SJSA1 (cell line): ENCODE measurements at regions not wholly inside any gene's neighbourhood (a gene's known extent, or its start where the extent isn't known, plus 50 kb on each side); places are given as distances from the start of the nearest gene placed in this dataset.

Experiments
- DNase-seq, 2 experiments: peaks; one replicate each; pipeline ENCODE4 v3.0.0-alpha.2; 2015 to 2020; ENCODE audit warnings: low spot score in 2 of 2, low read depth in 1 of 2
- H3K27ac ChIP-seq: fragments of 250-450 bp; sonication (Bioruptor Pico); 2 replicates; pipeline ENCODE4 v1.5.1; 2020; ENCODE audit warnings: mild to moderate bottlenecking, moderate library complexity
- H3K27me3 ChIP-seq: fragments of 250-450 bp; sonication (Bioruptor Pico); replicated peaks from 2 replicates; pipeline ENCODE4 v1.5.1; 2020; ENCODE audit warnings: mild to moderate bottlenecking, moderate library complexity
- H3K36me3 ChIP-seq: fragments of 250-450 bp; sonication (Bioruptor Pico); 2 replicates; pipeline ENCODE4 v1.5.1; 2020; ENCODE audit warnings: mild to moderate bottlenecking
- H3K4me1 ChIP-seq: fragments of 250-450 bp; sonication (Bioruptor Pico); replicated peaks from 2 replicates; pipeline ENCODE4 v1.6.1; 2021; ENCODE audit warnings: mild to moderate bottlenecking
- H3K4me3 ChIP-seq: fragments of 250-450 bp; sonication (Bioruptor Pico); 2 replicates; pipeline ENCODE4 v1.5.1; 2020; ENCODE audit warnings: mild to moderate bottlenecking
- H3K9me3 ChIP-seq: fragments of 250-450 bp; sonication (Bioruptor Pico); replicated peaks from 2 replicates; pipeline ENCODE4 v1.5.1; 2020; ENCODE audit warnings: mild to moderate bottlenecking

- no peak overlapping the region for H3K4me3 ChIP-seq
- no peaks in the 10 kb centered on the region for H3K4me1 ChIP-seq
- no peak for DNase-seq
- no peaks in the 10 kb centered on the region for H3K36me3 ChIP-seq
- no peaks in the 10 kb centered on the region for H3K9me3 ChIP-seq
- H3K27me3 ChIP-seq = peaks cover 4% of the 10 kb centered on the region; the same call in 1 of the 2 replicates
- no peak overlapping the region for H3K27ac ChIP-seq
Measured at GRCh38 chr1:172738389-172738788, 79.5 kb downstream of the FASLG start.

- Histone ChIP-seq H3K27me3 (no peaks in the 10 kb centered on the region), H3K27ac (no peak overlapping the region), H3K9me3 (no peaks in the 10 kb centered on the region), H3K36me3 (no peaks in the 10 kb centered on the region), H3K4me1 (peaks cover 19% of the 10 kb centered on the region), H3K4me3 (no peak overlapping the region)
- DNase-seq = peak in 1 of 2 experiments; percentile 25
Measured at GRCh38 chr1:172742599-172743500, 83.9 kb downstream of the FASLG start.

GRCh38 chr1:172745014-172745413 lies 86.1 kb downstream of the FASLG start:
- peaks cover 19% of the 10 kb centered on the region for H3K4me1 ChIP-seq

GRCh38 chr1:172746091-172746949 lies 87.4 kb downstream of the FASLG start:
- Histone ChIP-seq H3K27ac (no peak overlapping the region), H3K4me1 (peaks cover 19% of the 10 kb centered on the region), H3K27me3 (peaks cover 6% of the 10 kb centered on the region), H3K36me3 (no peaks in the 10 kb centered on the region), H3K4me3 (no peak overlapping the region), H3K9me3 (no peaks in the 10 kb centered on the region)
- DNase-seq = peak; percentile 56 to 88

More at GRCh38 chr1:172745014-172745413, 86.1 kb downstream of the FASLG start:
- Histone ChIP-seq H3K27ac (no peak overlapping the region), H3K9me3 (no peaks in the 10 kb centered on the region), H3K27me3 (no peaks in the 10 kb centered on the region), H3K4me3 (no peak overlapping the region), H3K36me3 (no peaks in the 10 kb centered on the region)
- peak in 1 of 2 experiments; percentile 53 for DNase-seq

- peaks cover 19% of the 10 kb centered on the region for H3K4me1 ChIP-seq
- DNase-seq = no peak
Measured at GRCh38 chr1:172748201-172748600, 89.3 kb downstream of the FASLG start.

GRCh38 chr1:172751683-172752082 lies 92.8 kb downstream of the FASLG start:
- Histone ChIP-seq H3K36me3 (no peaks in the 10 kb centered on the region), H3K9me3 (no peaks in the 10 kb centered on the region), H3K4me3 (no peak overlapping the region), H3K27me3 (peaks cover 20% of the 10 kb centered on the region), H3K4me1 (peaks cover 5% of the 10 kb centered on the region), H3K27ac (no peak overlapping the region)
- DNase-seq = no peak

More at GRCh38 chr1:172748201-172748600, 89.3 kb downstream of the FASLG start:
- H3K27me3 ChIP-seq = peaks cover 14% of the 10 kb centered on the region
- H3K9me3 ChIP-seq = no peaks in the 10 kb centered on the region
- H3K36me3 ChIP-seq = no peaks in the 10 kb centered on the region
- H3K27ac ChIP-seq = no peak overlapping the region
- H3K4me3 ChIP-seq = no peak overlapping the region

GRCh38 chr1:172753964-172754363 lies 95.1 kb downstream of the FASLG start:
- Histone ChIP-seq H3K27ac (no peak overlapping the region), H3K27me3 (peaks cover 20% of the 10 kb centered on the region), H3K4me3 (no peak overlapping the region), H3K4me1 (no peaks in the 10 kb centered on the region), H3K36me3 (no peaks in the 10 kb centered on the region), H3K9me3 (no peaks in the 10 kb centered on the region)
- DNase-seq = no peak

- Histone ChIP-seq H3K4me3 (no peak overlapping the region), H3K9me3 (no peaks in the 10 kb centered on the region), H3K36me3 (no peaks in the 10 kb centered on the region), H3K27me3 (peaks cover 20% of the 10 kb centered on the region), H3K27ac (no peak overlapping the region), H3K4me1 (no peaks in the 10 kb centered on the region)
- DNase-seq = no peak
Measured at GRCh38 chr1:172754609-172755008, 95.7 kb downstream of the FASLG start.

- Histone ChIP-seq H3K4me3 (no peak overlapping the region), H3K4me1 (no peaks in the 10 kb centered on the region), H3K36me3 (no peaks in the 10 kb centered on the region), H3K9me3 (no peaks in the 10 kb centered on the region), H3K27me3 (peaks cover 20% of the 10 kb centered on the region), H3K27ac (no peak overlapping the region)
- no peak for DNase-seq
Measured at GRCh38 chr1:172755099-172755498, 96.2 kb downstream of the FASLG start.

- no peak overlapping the region for H3K27ac ChIP-seq
- H3K9me3 ChIP-seq = no peaks in the 10 kb centered on the region
- no peaks in the 10 kb centered on the region for H3K4me1 ChIP-seq
- H3K4me3 ChIP-seq = no peak overlapping the region
- H3K27me3 ChIP-seq = peaks cover 18% of the 10 kb centered on the region
- DNase-seq = no peak
- no peaks in the 10 kb centered on the region for H3K36me3 ChIP-seq
Measured at GRCh38 chr1:172756024-172756423, 97.1 kb downstream of the FASLG start.

- Histone ChIP-seq H3K27ac (no peak overlapping the region), H3K4me1 (no peaks in the 10 kb centered on the region), H3K27me3 (peaks cover 13% of the 10 kb centered on the region; the same call in 1 of the 2 replicates), H3K9me3 (no peaks in the 10 kb centered on the region), H3K36me3 (no peaks in the 10 kb centered on the region), H3K4me3 (no peak overlapping the region)
- no peak for DNase-seq
Measured at GRCh38 chr1:172758259-172758658, 99.4 kb downstream of the FASLG start.

GRCh38 chr1:172760121-172760520 lies 101.2 kb downstream of the FASLG start:
- Histone ChIP-seq H3K27me3 (peaks cover 7% of the 10 kb centered on the region; the same call in 1 of the 2 replicates), H3K27ac (no peak overlapping the region), H3K4me3 (no peak overlapping the region), H3K9me3 (no peaks in the 10 kb centered on the region; the same call in 1 of the 2 replicates), H3K36me3 (no peaks in the 10 kb centered on the region), H3K4me1 (no peaks in the 10 kb centered on the region)
- DNase-seq = no peak

- Histone ChIP-seq H3K4me1 (no peaks in the 10 kb centered on the region), H3K27me3 (0 out of 2 replicates have a peak, but pooled peaks cover 7% of the 10 kb centered on the region), H3K4me3 (no peak overlapping the region), H3K27ac (no peak overlapping the region), H3K36me3 (no peaks in the 10 kb centered on the region), H3K9me3 (no peaks in the 10 kb centered on the region; the same call in 1 of the 2 replicates)
- no peak for DNase-seq
Measured at GRCh38 chr1:172761581-172762486, 102.9 kb downstream of the FASLG start.
